ENCODE measurements at regions not wholly inside any gene's neighbourhood (a gene's known extent, or its start where the extent isn't known, plus 50 kb on each side); places are given as distances from the start of the nearest gene placed in this dataset.
"Not testable (repeated sequence)": the region's sequence is repeated elsewhere in the genome, so short reads cannot be mapped to it uniquely, and the experiment has no call there.

- DNase-seq (ENCODE audit: low read depth in 3 of 3) = no peak
Measured at GRCh38 chr2:7378591-7378990, 461.4 kb downstream of the RNF144A start.

GRCh38 chr2:7379799-7380198 lies 462.6 kb downstream of the RNF144A start:
- DNase-seq (ENCODE audit: low read depth in 3 of 3) = no peak

DNA sequence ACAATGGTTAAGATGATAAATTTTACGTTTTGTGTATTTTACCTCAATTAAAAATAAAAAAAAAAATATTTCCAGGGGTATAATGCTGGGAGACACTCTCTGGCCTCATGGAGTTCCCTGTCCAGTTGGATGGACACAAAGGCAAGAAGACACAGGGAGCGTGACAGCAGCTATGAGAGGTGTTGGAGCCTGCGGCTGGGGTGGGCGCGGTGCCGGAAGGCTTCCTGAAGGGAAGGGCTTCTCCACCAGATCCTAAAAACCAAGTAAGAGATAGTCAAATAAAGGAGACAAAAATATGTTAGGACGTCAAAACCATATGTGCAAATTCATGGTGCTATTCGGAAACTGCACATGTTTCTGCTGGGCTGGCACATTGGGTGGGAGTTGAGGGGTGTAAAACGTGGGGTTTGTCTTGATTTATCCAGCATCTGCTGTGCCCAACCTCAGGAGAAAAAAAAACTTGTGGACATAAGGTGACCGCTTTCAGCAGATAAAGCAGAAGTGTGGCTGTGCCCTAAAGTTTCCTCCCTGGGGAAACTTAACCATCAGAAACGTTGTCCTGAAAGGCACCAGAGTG lies 467.6 kb downstream of the RNF144A start:
- DNase-seq (ENCODE audit: low read depth in 3 of 3) = no peak

GRCh38 chr2:7390311-7390710 lies 473.1 kb downstream of the RNF144A start:
- not testable (repeated sequence) for DNase-seq (ENCODE audit: low read depth in 3 of 3)

GRCh38 chr2:7392076-7392787 lies 475.0 kb downstream of the RNF144A start:
- DNase-seq (ENCODE audit: low read depth in 3 of 3) = no peak

DNA sequence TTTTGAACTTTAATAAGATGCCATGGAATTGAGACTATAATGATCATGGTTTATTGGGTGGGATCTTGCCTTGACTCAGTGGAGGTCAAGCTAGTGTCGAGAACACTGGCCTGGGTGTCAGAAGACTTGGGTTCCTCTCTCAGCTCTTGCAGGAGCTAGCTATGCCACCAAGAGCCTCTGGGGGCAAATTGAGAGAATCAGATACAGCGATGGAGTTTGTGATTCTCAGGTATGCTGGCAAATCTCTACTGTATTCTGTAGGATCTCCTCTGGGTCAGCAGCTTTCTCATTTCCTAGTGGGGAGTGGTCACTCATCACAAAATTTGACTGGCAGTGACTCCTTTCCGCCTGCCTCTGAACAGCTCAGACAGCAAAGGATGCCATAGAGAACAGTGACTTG lies 477.0 kb downstream of the RNF144A start:
- DNase-seq (ENCODE audit: low read depth in 3 of 3) = no peak

- DNase-seq (ENCODE audit: low read depth in 3 of 3) = no peak
Measured at GRCh38 chr2:7400628-7401027, 483.4 kb downstream of the RNF144A start.

DNA sequence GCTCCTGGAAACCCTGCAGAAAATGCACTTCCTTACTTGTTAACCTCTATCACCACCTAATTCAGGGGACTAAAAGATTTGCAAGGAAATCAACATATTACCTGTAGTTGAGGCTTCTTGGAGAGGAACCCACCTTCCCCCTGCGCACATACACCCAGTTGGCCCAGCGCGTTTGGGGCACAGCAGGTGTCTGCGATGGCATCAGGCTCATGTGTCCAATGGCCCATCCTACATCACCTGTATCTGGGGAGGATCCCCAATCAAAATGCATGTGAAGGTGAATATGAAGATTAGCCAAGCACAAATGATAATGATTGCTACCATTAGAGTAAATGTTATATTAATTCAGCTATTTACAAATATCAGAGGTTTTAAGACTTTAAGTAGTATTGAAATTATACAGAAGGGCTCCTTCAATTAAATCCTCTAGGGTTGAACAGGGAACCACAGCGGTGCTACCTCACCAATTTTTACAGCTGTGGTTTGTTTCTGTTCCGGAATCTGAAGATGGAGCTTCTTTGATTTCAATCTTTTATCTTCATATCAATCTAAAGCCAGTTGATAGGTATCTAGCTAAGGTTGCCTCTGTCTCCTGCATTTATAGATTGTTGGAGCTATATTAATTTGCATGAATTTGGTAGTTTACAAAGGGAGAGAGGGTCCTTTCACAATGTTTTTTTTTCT lies 486.0 kb downstream of the RNF144A start:
- DNase-seq (ENCODE audit: low read depth in 3 of 3) = no peak

- DNase-seq (ENCODE audit: low read depth in 3 of 3) = no peak
Measured at GRCh38 chr2:7405861-7406715, 488.9 kb downstream of the RNF144A start.

GRCh38 chr2:7407001-7407400 lies 489.8 kb downstream of the RNF144A start:
- no peak for DNase-seq (ENCODE audit: low read depth in 3 of 3)

DNA sequence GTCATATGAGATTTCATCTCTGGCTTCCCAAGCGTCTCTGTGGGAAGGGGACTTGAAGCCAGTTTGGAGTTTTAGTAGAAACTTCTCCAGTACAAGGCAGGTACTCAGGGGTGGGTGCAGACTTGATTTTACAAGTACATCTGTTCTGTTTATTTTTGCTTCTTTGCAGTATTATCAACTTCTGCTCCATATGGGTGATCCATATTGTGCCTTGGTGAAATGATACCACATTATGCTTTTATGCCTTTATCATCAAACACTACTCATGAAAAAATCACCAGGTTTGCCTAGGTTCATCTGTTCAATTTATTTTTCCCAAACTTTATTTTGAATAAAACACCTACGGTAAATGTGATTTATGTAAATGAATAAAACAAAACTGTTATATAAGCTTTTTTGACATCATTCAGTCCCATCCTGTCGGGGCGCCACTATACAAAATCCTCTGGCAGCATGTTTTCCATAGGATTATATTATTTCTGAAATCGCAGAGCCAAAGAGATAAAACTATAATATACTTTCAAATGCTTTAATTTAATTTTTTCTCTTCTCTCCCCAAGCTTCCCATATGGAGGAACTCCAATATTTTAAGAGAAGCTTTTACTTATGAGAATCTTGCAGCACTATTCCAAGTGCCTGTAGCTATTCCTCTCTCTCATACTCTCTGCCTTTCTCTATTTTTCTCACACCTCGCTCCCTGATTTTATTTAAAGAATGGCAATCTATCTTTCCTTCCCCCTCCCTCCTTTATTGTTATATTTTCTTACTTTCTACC lies 490.9 kb downstream of the RNF144A start:
- no peak for DNase-seq (ENCODE audit: low read depth in 3 of 3)

GRCh38 chr2:7411691-7412090 lies 494.5 kb downstream of the RNF144A start:
- no peak for DNase-seq (ENCODE audit: low read depth in 3 of 3)

DNA sequence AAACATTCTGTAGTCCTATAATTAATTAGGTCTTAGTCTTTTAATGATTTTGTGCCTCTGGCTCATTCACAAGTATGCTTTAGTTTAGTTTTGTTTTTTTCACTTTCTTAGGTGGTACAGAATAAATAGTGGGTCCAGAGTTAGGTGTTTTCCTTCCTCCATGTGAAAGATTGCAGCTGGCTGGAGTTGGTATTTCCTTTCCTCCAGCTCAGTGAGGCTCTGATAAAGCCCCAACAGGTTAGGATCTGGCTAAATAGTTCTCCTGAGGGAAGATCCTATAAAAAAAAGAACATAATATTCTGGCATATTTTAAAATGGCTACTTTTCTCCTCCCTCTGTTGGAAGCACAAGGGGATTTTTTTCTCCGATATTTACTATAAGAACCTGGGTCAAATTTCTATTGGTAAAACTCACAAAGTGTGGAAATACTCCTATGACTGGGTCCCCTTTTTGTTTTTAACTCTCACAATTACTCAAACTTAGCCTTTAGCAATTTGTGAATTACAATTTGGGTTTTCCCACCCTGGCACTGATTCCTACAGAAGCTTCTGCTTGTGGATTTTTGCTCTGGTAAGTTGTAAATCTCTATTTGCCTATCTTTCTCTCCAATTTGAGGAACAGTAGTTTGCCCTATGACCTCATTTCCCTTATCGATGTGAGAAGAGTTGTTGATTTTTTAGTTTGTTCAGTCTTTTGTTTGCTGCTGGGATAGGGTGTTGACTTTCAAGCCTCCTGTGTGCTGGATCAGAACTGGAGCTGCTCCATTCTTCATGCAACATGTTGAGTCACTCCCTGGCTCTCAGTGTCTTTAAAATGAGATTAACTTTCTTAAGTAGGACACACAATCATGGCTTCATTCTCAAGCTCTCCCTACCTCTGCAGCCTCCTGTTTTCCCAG lies 500.9 kb downstream of the RNF144A start:
- no peak for DNase-seq (ENCODE audit: low read depth in 3 of 3)

DNA sequence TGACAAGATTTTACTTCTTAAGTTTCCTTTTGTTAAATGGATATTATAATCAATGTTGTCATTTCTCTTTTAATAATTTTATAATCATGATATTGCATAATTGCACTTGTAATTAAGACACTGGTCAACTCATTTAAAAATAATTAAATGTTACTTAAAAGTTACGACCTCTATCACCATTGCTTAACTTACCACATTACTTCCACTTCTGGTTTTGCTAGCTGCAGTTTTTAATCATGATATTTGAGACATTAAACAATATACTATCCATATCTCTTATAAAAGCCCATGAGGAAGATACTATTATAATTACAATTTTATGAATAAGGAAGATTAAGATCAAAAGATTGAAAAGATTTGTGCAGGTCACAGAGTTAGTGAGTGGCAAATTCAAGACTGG lies 502.0 kb downstream of the RNF144A start:
- no peak for DNase-seq (ENCODE audit: low read depth in 3 of 3)

DNA sequence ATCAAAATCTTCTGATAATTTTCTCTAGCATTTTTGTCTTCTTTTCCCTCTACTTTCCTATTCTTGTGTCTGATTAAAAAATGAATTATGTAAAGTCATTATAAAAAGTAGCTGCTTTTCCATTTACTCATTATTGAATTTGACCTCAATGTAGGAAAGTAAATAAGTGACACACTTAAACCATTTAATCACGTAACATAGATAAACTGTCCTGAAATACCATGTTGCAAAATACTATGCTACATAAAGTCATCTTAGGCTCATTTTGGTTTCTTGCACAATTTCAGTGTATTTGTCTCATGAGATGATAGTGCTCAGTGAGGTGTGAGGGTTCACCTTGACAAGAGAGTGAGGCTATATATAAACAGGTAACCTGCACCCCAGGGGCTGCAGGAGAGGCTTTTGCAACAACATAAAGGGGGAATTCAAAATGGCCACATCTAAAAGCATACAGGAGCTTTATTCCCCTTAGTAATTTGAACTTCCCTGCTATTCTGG lies 502.7 kb downstream of the RNF144A start:
- no peak for DNase-seq (ENCODE audit: low read depth in 3 of 3)

- no peak for DNase-seq (ENCODE audit: low read depth in 3 of 3)
Measured at GRCh38 chr2:7420530-7420929, 503.3 kb downstream of the RNF144A start.

DNA sequence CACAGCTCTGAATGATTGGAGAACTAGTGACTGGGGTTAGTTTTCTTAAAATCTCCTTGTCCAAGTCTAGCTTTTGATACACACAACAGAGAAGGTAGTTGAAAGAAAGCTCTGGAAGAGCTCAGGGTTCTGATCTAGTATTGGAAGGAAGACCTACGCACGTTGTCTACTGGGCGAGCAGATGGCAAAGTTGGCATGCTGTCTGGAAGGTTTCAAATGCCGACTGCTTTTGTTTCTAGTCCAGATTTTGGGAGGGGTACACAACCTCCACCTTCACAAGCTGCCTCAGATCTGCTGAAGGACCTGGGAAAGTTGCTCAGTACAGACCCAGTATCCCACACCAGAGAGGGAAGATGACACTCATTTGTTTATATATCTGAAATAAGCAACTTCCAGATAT lies 507.3 kb downstream of the RNF144A start:
- DNase-seq (ENCODE audit: low read depth in 3 of 3) = no peak

GRCh38 chr2:7427293-7428060 lies 510.3 kb downstream of the RNF144A start:
- DNase-seq (ENCODE audit: low read depth in 3 of 3) = no peak

DNA sequence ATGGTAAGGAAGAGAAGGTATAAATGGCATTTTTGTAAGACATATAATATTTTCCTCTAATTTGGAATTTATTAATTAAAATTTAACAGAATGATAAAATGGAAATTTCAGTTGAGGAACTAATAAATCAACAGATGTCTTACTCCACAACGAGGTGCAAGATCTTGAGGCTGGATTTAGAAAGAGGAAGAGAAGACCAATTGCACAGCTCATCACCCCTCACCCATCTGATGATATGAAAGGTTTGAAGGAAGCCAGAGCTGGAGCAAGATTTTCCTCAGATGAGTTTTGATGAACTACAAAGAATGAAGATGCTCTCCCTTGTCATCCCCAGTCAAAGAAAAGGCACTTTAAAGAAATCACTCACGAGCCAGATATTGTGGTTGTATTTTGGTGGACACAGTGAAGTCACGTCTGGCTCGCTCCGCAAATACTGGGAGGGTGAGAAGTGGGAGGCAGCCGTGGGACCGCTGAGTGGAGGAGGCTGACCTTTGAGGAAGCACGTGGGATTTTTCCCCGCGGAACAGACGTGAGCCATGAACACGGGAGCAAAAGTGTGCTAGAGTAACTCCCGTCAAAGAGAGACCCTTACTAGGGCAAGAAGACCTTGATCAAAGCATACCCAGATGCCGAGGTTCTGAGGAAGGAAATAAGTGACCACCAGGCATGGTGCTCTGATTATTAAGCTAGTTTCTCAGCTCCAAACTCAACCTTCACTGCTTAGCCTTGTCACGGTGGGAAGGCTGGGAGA lies 511.4 kb downstream of the RNF144A start:
- DNase-seq (ENCODE audit: low read depth in 3 of 3) = no peak
